B cell (primary cell): ENCODE measurements at regions not wholly inside any gene's neighbourhood (a gene's known extent, or its start where the extent isn't known, plus 50 kb on each side); places are given as distances from the start of the nearest gene placed in this dataset.

ENCODE experiments used
- ATAC-seq: fragments of 200-7000 bp; cut with Tn5 transposase; one replicate; pipeline ENCODE4 v1.10.0; 2021; ENCODE audit warnings: low read depth, mild to moderate bottlenecking, moderate number of reproducible peaks, moderate library complexity
- CTCF ChIA-PET: fragments of 350-600 bp; sonication (Branson Sonifier 250); formaldehyde crosslinking; loops from one replicate; lab custom pipeline; 2021; ENCODE audit warnings: antibody characterized with exemption, inconsistent platforms; lab: Charles Lee
- POLR2A ChIA-PET: fragments of 350-600 bp; sonication (Branson Sonifier 250); formaldehyde crosslinking; loops from one replicate; lab custom pipeline; 2021; ENCODE audit warnings: antibody characterized with exemption; lab: Charles Lee
- DNase-seq: peaks from one replicate; pipeline ENCODE4 v3.0.0; 2013
- H2AFZ ChIP-seq: 2 replicates; pipeline ENCODE4 v1.6.1; 2012; ENCODE audit warnings: mild to moderate bottlenecking, low read depth, low read length; ENCODE audit not compliant: insufficient read depth, poor library complexity, severe bottlenecking
- H3K27ac ChIP-seq, 2 donors: 1 replicate in 1 of 2; 2 replicates in 1 of 2; pipeline ENCODE4 v1.5.1; 2012 to 2013; ENCODE audit warnings: low read length in 2 of 2, mild to moderate bottlenecking in 2 of 2, moderate library complexity in 1 of 2
- H3K27me3 ChIP-seq, 4 experiments: fragments of 200-600 bp in 1 of 4; sonication (generic) in 1 of 4; replicated peaks in 1 of 4; 1 replicate in 2 of 4; 2 replicates in 2 of 4; pipeline versions ENCODE4 v1.6.1 to v1.7.0; 2013 to 2016; ENCODE audit warnings: low read length in 3 of 4, mild to moderate bottlenecking in 2 of 4, mixed read lengths in 1 of 4, moderate library complexity in 1 of 4; ENCODE audit not compliant: insufficient read depth in 4 of 4, control insufficient read depth in 3 of 4; ENCODE audit errors: control extremely low read depth in 1 of 4
- H3K36me3 ChIP-seq, 2 experiments: replicated peaks in 1 of 2; 1 replicate in 1 of 2; 2 replicates in 1 of 2; pipeline versions ENCODE4 v1.6.1 to v1.7.1; 2013; ENCODE audit warnings: low read length in 1 of 2; ENCODE audit not compliant: insufficient read depth in 2 of 2, control insufficient read depth in 1 of 2; ENCODE audit errors: control extremely low read depth in 1 of 2, extremely low read depth in 1 of 2
- H3K4me1 ChIP-seq, 2 donors: fragments of 200-600 bp in 1 of 2; sonication (generic) in 1 of 2; 1 replicate in 1 of 2; 2 replicates in 1 of 2; pipeline versions ENCODE4 v1.5.1 to v1.6.1; 2013 to 2017; ENCODE audit warnings: low read length in 2 of 2; ENCODE audit not compliant: control insufficient read depth in 2 of 2, insufficient read depth in 2 of 2
- H3K4me2 ChIP-seq: replicated peaks from 2 replicates; pipeline ENCODE3; 2012; ENCODE audit warnings: mild to moderate bottlenecking, low read depth, low read length; ENCODE audit not compliant: poor library complexity, severe bottlenecking
- H3K4me3 ChIP-seq, 5 experiments: fragments of 200-600 bp in 1 of 5; sonication (generic) in 1 of 5; 1 replicate in 3 of 5; 2 replicates in 2 of 5; pipeline versions ENCODE4 v1.5.1 to v1.7.0; 2011 to 2016; ENCODE audit warnings: low read length in 4 of 5, mild to moderate bottlenecking in 4 of 5, low read depth in 2 of 5, control low read depth in 1 of 5, moderate library complexity in 1 of 5; ENCODE audit not compliant: insufficient read depth in 1 of 5; ENCODE audit errors: control extremely low read depth in 1 of 5, extremely low read depth in 1 of 5
- H3K79me2 ChIP-seq: fragments of 200-600 bp; sonication (generic); one replicate; pipeline ENCODE4 v1.6.0; 2016; ENCODE audit warnings: low read length; ENCODE audit not compliant: control insufficient read depth, insufficient read depth
- H3K9ac ChIP-seq: fragments of 200-600 bp; sonication (generic); 2 replicates; pipeline ENCODE4 v1.6.1; 2017; ENCODE audit warnings: mild to moderate bottlenecking, low read length, moderate library complexity
- H3K9me3 ChIP-seq, 3 donors: one replicate each; pipeline versions ENCODE4 v1.6.1 to v1.7.1; 2013; ENCODE audit warnings: low read length in 2 of 3; ENCODE audit not compliant: control insufficient read depth in 2 of 3, insufficient read depth in 1 of 3; ENCODE audit errors: control extremely low read depth in 1 of 3
- H4K20me1 ChIP-seq: 2 replicates; pipeline ENCODE4 v1.6.0; 2012; ENCODE audit warnings: mild to moderate bottlenecking, low read length; ENCODE audit not compliant: insufficient read depth, control insufficient read depth, poor library complexity, severe bottlenecking
- H3K27ac Mint-ChIP-seq: one replicate; pipeline ENCODE4 v1.8.0; 2021; ENCODE audit warnings: mixed read lengths
- H3K27me3 Mint-ChIP-seq: one replicate; pipeline ENCODE4 v1.8.0; 2021; ENCODE audit warnings: mixed read lengths
- H3K4me1 Mint-ChIP-seq: one replicate; pipeline ENCODE4 v1.8.0; 2021; ENCODE audit warnings: mixed read lengths
- H3K4me3 Mint-ChIP-seq: one replicate; pipeline ENCODE4 v1.8.0; 2021; ENCODE audit warnings: mixed read lengths
- H3K9me3 Mint-ChIP-seq: one replicate; pipeline ENCODE4 v1.8.0; 2022; ENCODE audit warnings: mixed read lengths; ENCODE audit not compliant: insufficient read depth
- EZH2 ChIP-seq: IDR thresholded peaks from 2 replicates; pipeline ENCODE4 v1.6.1; 2012; ENCODE audit warnings: borderline replicate concordance, low read depth, mild to moderate bottlenecking, moderate library complexity, low read length; ENCODE audit not compliant: insufficient read depth, poor library complexity, severe bottlenecking
- WGBS: methylation state at CpG from one replicate; pipeline ENCODE4 v1.1.5; 2013; ENCODE audit warnings: missing lambda C conversion rate; ENCODE audit not compliant: insufficient coverage; 5-methylcytosine and 5-hydroxymethylcytosine counted together
- intact Hi-C: fragments of 100-400 bp; cut with micrococcal nuclease; formaldehyde crosslinking; loops from one replicate; pipeline ENCODE4 v1.10.0; 2022
- TF ChIP-seq, protein P1 (sequence below): fragments of 200-600 bp; IDR thresholded peaks from one replicate; pipeline ENCODE4 v1.8.0; 2022; ENCODE audit warnings: antibody characterized with exemption, mild to moderate bottlenecking

DNA sequence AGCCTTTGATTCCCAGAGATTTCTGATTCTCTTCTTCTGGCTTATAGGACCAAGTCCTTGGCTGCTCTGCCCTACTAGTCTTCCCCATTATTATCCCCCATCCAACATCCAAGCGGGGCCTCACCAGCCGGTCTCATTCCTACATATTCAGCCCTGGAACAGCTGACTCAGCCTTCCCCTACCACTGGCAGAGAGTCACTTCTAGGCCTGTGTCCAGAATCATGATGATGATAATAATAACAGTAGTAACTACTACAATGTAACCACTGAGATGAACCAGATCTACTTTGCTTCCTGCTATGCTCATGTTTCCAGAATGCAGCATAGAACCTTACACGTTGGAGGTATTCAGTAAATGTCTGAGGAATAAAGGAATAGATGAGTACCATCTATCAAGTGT is 295.2 kb downstream of the SRBD1 start:
- H3K27ac Mint-ChIP-seq: no peak overlapping the region
- H3K27me3 Mint-ChIP-seq: peaks cover 17% of the 10 kb centered on the region
- Histone ChIP-seq H3K9ac (no peak overlapping the region), H3K4me1 (no peaks in the 10 kb centered on the region), H3K27me3 (no peaks in the 10 kb centered on the region), H4K20me1 (no peaks in the 10 kb centered on the region), H3K27ac (no peak overlapping the region), H2AFZ (no peak overlapping the region), H3K9me3 (peaks cover 0 to 3% (median 0%) of the 10 kb centered on the region in 3 donors), H3K36me3 (no peaks in the 10 kb centered on the region), H3K4me3 (no peak overlapping the region), H3K4me2 (no peak overlapping the region), H3K79me2 (no peaks in the 10 kb centered on the region)
- intact Hi-C loops: loop anchor here (10.0 kb wide), 1 partner anchor 1121 kb away; no protein-coding TSS in a partner anchor
- H3K4me3 Mint-ChIP-seq: no peak overlapping the region
- ChIA-PET CTCF (no interaction called here), POLR2A (no interaction called here)
- TF ChIP-seq, protein P1, sequence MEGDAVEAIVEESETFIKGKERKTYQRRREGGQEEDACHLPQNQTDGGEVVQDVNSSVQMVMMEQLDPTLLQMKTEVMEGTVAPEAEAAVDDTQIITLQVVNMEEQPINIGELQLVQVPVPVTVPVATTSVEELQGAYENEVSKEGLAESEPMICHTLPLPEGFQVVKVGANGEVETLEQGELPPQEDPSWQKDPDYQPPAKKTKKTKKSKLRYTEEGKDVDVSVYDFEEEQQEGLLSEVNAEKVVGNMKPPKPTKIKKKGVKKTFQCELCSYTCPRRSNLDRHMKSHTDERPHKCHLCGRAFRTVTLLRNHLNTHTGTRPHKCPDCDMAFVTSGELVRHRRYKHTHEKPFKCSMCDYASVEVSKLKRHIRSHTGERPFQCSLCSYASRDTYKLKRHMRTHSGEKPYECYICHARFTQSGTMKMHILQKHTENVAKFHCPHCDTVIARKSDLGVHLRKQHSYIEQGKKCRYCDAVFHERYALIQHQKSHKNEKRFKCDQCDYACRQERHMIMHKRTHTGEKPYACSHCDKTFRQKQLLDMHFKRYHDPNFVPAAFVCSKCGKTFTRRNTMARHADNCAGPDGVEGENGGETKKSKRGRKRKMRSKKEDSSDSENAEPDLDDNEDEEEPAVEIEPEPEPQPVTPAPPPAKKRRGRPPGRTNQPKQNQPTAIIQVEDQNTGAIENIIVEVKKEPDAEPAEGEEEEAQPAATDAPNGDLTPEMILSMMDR: no peak
- TF ChIP-seq EZH2: no peak
- H3K9me3 Mint-ChIP-seq: no peaks in the 10 kb centered on the region
- WGBS: 100% methylated on average over 1 of the region's 3 CpGs
- ATAC-seq (no peak), DNase-seq (no peak)
- H3K4me1 Mint-ChIP-seq: no peaks in the 10 kb centered on the region

DNA sequence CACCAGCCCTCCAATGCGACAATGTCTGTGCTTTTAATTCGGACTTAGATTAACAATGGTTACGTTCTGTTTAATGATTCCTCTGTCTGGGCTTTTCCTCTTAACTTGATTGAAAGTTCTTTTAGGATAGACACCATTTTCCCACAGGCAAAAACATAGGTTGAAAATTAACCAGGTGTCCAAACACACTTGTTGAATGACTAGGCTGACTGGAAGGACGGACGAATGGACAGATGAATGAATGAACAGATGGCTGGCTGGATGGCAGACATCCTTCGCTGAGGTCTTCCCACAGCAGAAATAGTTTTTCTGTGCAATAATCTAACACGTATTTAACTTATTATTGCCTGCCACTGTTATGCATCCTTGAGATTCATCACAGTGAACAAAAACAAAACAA is 298.8 kb downstream of the SRBD1 start:
- Histone ChIP-seq H3K4me1 (no peaks in the 10 kb centered on the region), H3K4me2 (no peak overlapping the region), H3K27ac (no peak overlapping the region), H2AFZ (no peak overlapping the region), H3K36me3 (no peaks in the 10 kb centered on the region), H3K27me3 (peaks cover 0 to 3% (median 0%) of the 10 kb centered on the region in 4 experiments), H3K4me3 (no peak overlapping the region), H4K20me1 (no peaks in the 10 kb centered on the region), H3K9me3 (peaks cover 0 to 3% (median 0%) of the 10 kb centered on the region in 3 donors), H3K79me2 (no peaks in the 10 kb centered on the region), H3K9ac (no peak overlapping the region)
- no peaks in the 10 kb centered on the region for H3K9me3 Mint-ChIP-seq
- intact Hi-C loops: loop anchor here (10.0 kb wide), 1 partner anchor 1117 kb away; no protein-coding TSS in a partner anchor
- no peak overlapping the region for H3K4me3 Mint-ChIP-seq
- H3K27ac Mint-ChIP-seq: no peak overlapping the region
- WGBS: 100% methylated on average over 2 of the region's 7 CpGs
- ChIA-PET POLR2A (no interaction called here), CTCF (no interaction called here)
- ATAC-seq: no peak
- H3K4me1 Mint-ChIP-seq: no peaks in the 10 kb centered on the region
- DNase-seq: no peak
- peaks cover 8% of the 10 kb centered on the region for H3K27me3 Mint-ChIP-seq
- TF ChIP-seq, protein P1: no peak
- TF ChIP-seq EZH2: no peak
